ENCODE measurements at regions not wholly inside any gene's neighbourhood (a gene's known extent, or its start where the extent isn't known, plus 50 kb on each side); places are given as distances from the start of the nearest gene placed in this dataset.

DNA sequence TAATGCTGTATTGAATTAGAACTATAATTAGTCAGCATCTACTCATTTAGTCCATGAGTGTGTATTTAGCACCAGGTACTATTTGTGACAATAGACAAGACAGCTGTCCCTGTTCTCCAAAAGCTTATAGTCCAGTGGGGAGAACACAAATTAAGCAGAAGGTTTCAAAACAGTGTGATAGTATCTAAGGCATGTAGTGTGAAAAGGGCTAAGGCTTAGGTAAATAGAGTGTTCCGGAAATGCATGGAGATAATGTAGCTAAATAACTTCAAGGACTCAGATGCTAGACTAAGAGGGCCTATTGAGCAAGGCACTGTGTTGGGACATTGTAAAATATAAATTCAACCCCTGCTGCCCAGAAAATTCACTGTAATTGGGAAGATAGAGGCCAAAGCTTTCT is 144.1 kb upstream of the MIR17HG start:
- TF ChIP-seq, protein P1, sequence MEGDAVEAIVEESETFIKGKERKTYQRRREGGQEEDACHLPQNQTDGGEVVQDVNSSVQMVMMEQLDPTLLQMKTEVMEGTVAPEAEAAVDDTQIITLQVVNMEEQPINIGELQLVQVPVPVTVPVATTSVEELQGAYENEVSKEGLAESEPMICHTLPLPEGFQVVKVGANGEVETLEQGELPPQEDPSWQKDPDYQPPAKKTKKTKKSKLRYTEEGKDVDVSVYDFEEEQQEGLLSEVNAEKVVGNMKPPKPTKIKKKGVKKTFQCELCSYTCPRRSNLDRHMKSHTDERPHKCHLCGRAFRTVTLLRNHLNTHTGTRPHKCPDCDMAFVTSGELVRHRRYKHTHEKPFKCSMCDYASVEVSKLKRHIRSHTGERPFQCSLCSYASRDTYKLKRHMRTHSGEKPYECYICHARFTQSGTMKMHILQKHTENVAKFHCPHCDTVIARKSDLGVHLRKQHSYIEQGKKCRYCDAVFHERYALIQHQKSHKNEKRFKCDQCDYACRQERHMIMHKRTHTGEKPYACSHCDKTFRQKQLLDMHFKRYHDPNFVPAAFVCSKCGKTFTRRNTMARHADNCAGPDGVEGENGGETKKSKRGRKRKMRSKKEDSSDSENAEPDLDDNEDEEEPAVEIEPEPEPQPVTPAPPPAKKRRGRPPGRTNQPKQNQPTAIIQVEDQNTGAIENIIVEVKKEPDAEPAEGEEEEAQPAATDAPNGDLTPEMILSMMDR (IDR thresholded peaks at IDR 0.05) = no peak
- TF ChIP-seq POLR2A (IDR thresholded peaks at IDR 0.05) = no peak
